Thyroid gland (tissue), 4 donors: ENCODE measurements at regions not wholly inside any gene's neighbourhood (a gene's known extent, or its start where the extent isn't known, plus 50 kb on each side); places are given as distances from the start of the nearest gene placed in this dataset.
"Not testable (repeated sequence)": the region's sequence is repeated elsewhere in the genome, so short reads cannot be mapped to it uniquely, and the experiment has no call there.

ENCODE experiments used
- CTCF ChIP-seq, 6 experiments: fragments of 200-600 bp in 3 of 6; fragments of 450-650 bp in 3 of 6; sonication (generic) in 3 of 6; IDR thresholded peaks; one replicate each; pipeline ENCODE4 v1.5.1; 2016 to 2019; ENCODE audit warnings: antibody characterized with exemption in 6 of 6, mild to moderate bottlenecking in 2 of 6, inconsistent platforms in 1 of 6, moderate library complexity in 1 of 6
- POLR2A ChIP-seq, 2 donors: fragments of 450-650 bp; IDR thresholded peaks; one replicate each; pipeline ENCODE4 v1.6.1; 2017; ENCODE audit warnings: antibody characterized with exemption in 2 of 2, mild to moderate bottlenecking in 2 of 2, moderate library complexity in 1 of 2

DNA sequence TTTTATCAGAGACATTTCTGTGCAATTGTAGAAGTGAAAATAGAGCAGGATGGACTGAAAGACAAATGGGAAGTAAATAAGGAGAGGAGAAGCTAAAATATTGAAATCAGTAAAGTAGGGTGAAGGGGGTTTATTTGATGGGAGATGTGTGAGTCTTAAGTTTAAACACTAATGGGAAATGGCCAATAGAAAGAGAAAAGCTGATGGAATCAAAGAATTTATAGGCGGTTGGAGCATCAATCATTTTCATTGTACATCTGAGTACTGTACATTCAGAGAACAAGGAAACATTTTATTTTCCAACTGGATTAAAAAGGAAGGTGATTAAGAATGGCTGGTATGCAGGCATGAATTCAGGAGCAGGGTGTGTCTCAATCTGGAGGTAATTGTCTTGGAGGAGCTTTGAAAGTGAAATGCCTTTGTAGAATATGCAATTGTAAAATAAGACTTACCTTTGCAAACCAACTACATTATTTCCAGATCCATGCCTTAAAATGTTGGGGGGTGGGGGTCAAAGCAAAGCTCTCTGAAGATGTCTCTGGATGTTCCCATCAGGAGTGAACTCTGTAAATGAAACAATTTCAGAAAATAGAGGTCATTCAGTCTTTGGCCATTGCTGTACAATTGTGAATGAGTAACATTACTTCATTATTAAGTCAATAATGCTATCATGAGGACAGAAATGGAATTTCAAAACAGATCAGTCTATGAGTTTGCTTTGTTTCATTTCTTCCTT, 227.4 kb downstream of the SPATA31A1 start:
- TF ChIP-seq CTCF, POLR2A (IDR thresholded peaks at IDR 0.05): not testable (repeated sequence)
